ENCODE measurements at regions not wholly inside any gene's neighbourhood (a gene's known extent, or its start where the extent isn't known, plus 50 kb on each side); places are given as distances from the start of the nearest gene placed in this dataset.

- Histone ChIP-seq H3K27ac (ENCODE audit: low read length) (no peak overlapping the region), H3K9me3 (ENCODE audit: control insufficient read depth, insufficient read depth, low read depth, low read length) (no peaks in the 10 kb centered on the region), H3K4me1 (ENCODE audit: control insufficient read depth, insufficient read depth, low read length) (no peaks in the 10 kb centered on the region), H3K27me3 (ENCODE audit: control insufficient read depth, insufficient read depth, low read length) (no peaks in the 10 kb centered on the region), H3K4me3 (ENCODE audit: low read depth in 2 of 2, low read length in 2 of 2) (no peak overlapping the region), H3K36me3 (ENCODE audit: control insufficient read depth, insufficient read depth, low read length) (no peaks in the 10 kb centered on the region)
- ChIA-PET CTCF (no interaction called here), POLR2A (no interaction called here)
- DNase-seq (ENCODE audit: low read depth, low spot score) = no peak
- ATAC-seq = no peak
- intact Hi-C loops (cut with micrococcal nuclease; ENCODE audit: unreplicated experiment) = no loop called here
- no TSS peak for BruUV-seq (replicated peaks)
- no peak for TF ChIP-seq SIN3A (IDR thresholded peaks at IDR 0.05; ENCODE audit: borderline replicate concordance, insufficient read depth, low read depth, low read length)
- no peak for TF ChIP-seq REST (IDR thresholded peaks at IDR 0.05; ENCODE audit: insufficient read depth in 1 of 2, low read depth in 2 of 2, low read length in 1 of 2)
- TF ChIP-seq POLR2AphosphoS5 (IDR thresholded peaks at IDR 0.05; ENCODE audit: low read depth, low read length) = no peak
- TF ChIP-seq TCF7L2 (IDR thresholded peaks at IDR 0.05; ENCODE audit: low read depth, low read length) = no peak
- TF ChIP-seq CTCF (IDR thresholded peaks at IDR 0.05) = no peak
- in situ Hi-C loops (cut with HindIII; ENCODE audit: low pct_unique_long_range_greater_than_20kb, low sequenced_read_pairs) = no loop called here
Measured at GRCh38 chr3:35201211-35201610, 438.1 kb upstream of the ARPP21 start.

- POLR2A ChIA-PET = no interaction called here
- H3K36me3 ChIP-seq (ENCODE audit: control insufficient read depth, insufficient read depth, low read length) = no peaks in the 10 kb centered on the region
- no peak overlapping the region for H3K4me3 ChIP-seq (ENCODE audit: low read depth in 2 of 2, low read length in 2 of 2)
- intact Hi-C loops (cut with micrococcal nuclease; ENCODE audit: unreplicated experiment) (no loop called here), in situ Hi-C loops (cut with HindIII; ENCODE audit: low pct_unique_long_range_greater_than_20kb, low sequenced_read_pairs) (no loop called here)
- ATAC-seq = no peak
- H3K27me3 ChIP-seq (ENCODE audit: control insufficient read depth, insufficient read depth, low read length) = no peaks in the 10 kb centered on the region
- no peaks in the 10 kb centered on the region for H3K4me1 ChIP-seq (ENCODE audit: control insufficient read depth, insufficient read depth, low read length)
- CTCF ChIA-PET = interaction anchor here (0.8 kb wide), 1 partner anchor 532 kb away, joined by 6 read pairs; no protein-coding TSS in a partner anchor
- BruUV-seq (replicated peaks) = no TSS peak
- H3K27ac ChIP-seq (ENCODE audit: low read length) = no peak overlapping the region
- DNase-seq (ENCODE audit: low read depth, low spot score) = no peak
- H3K9me3 ChIP-seq (ENCODE audit: control insufficient read depth, insufficient read depth, low read depth, low read length) = no peaks in the 10 kb centered on the region
- TF ChIP-seq REST (IDR thresholded peaks at IDR 0.05; ENCODE audit: insufficient read depth in 1 of 2, low read depth in 2 of 2, low read length in 1 of 2) (no peak), POLR2AphosphoS5 (IDR thresholded peaks at IDR 0.05; ENCODE audit: low read depth, low read length) (no peak), SIN3A (IDR thresholded peaks at IDR 0.05; ENCODE audit: borderline replicate concordance, insufficient read depth, low read depth, low read length) (no peak), CTCF (IDR thresholded peaks at IDR 0.05) (no peak), TCF7L2 (IDR thresholded peaks at IDR 0.05; ENCODE audit: low read depth, low read length) (no peak)
Measured at GRCh38 chr3:35215525-35216500, 423.5 kb upstream of the ARPP21 start.
